Erythroblast (primary cell): ENCODE measurements at regions not wholly inside any gene's neighbourhood (a gene's known extent, or its start where the extent isn't known, plus 50 kb on each side); places are given as distances from the start of the nearest gene placed in this dataset.
"Not testable (repeated sequence)": the region's sequence is repeated elsewhere in the genome, so short reads cannot be mapped to it uniquely, and the experiment has no call there.

Experiments
- DNase-seq, 2 experiments: peaks; one replicate each; lab custom pipeline; 2025; lab: John Stamatoyannopoulos, UW
- GATA1 ChIP-seq: IDR thresholded peaks from 2 replicates; pipeline ENCODE4 v1.6.1; 2011; ENCODE audit warnings: low read depth, mild to moderate bottlenecking, control low read depth, low read length, moderate library complexity
- POLR2A ChIP-seq: IDR thresholded peaks from 2 replicates; pipeline ENCODE4 v1.6.1; 2011; ENCODE audit warnings: mild to moderate bottlenecking, low read length

GRCh38 chr2:18066894-18067293 lies 188.4 kb downstream of the KCNS3 start:
- DNase-seq = no peak
- TF ChIP-seq POLR2A = no peak
- no peak for TF ChIP-seq GATA1

- no peak for DNase-seq
- TF ChIP-seq GATA1 (no peak), POLR2A (no peak)
Measured at GRCh38 chr2:18066066-18066465, 187.6 kb downstream of the KCNS3 start.

- no peak for DNase-seq
- TF ChIP-seq GATA1 (no peak), POLR2A (no peak)
Measured at GRCh38 chr2:18065249-18065648, 186.8 kb downstream of the KCNS3 start.

GRCh38 chr2:18063826-18064470 lies 185.5 kb downstream of the KCNS3 start:
- no peak for DNase-seq
- no peak for TF ChIP-seq GATA1
- no peak for TF ChIP-seq POLR2A

- TF ChIP-seq GATA1 (no peak), POLR2A (no peak)
- DNase-seq = no peak
Measured at GRCh38 chr2:18062892-18063291, 184.4 kb downstream of the KCNS3 start.

GRCh38 chr2:18061717-18062116 lies 183.2 kb downstream of the KCNS3 start:
- no peak for DNase-seq
- TF ChIP-seq POLR2A = no peak
- no peak for TF ChIP-seq GATA1

GRCh38 chr2:18057657-18058056 lies 179.2 kb downstream of the KCNS3 start:
- DNase-seq = no peak
- TF ChIP-seq POLR2A = no peak
- TF ChIP-seq GATA1 = no peak

- no peak for DNase-seq
- TF ChIP-seq POLR2A = no peak
- no peak for TF ChIP-seq GATA1
Measured at GRCh38 chr2:18055290-18055689, 176.8 kb downstream of the KCNS3 start.

- no peak for DNase-seq
- TF ChIP-seq GATA1 = no peak
- no peak for TF ChIP-seq POLR2A
Measured at GRCh38 chr2:18050001-18050400, 171.5 kb downstream of the KCNS3 start.

GRCh38 chr2:18049325-18049724 lies 170.9 kb downstream of the KCNS3 start:
- DNase-seq = no peak
- TF ChIP-seq POLR2A = no peak
- no peak for TF ChIP-seq GATA1

GRCh38 chr2:18047896-18048657 lies 169.6 kb downstream of the KCNS3 start:
- TF ChIP-seq POLR2A (no peak), GATA1 (no peak)
- DNase-seq = no peak

GRCh38 chr2:18047213-18047611 lies 168.7 kb downstream of the KCNS3 start:
- TF ChIP-seq POLR2A (no peak), GATA1 (no peak)
- no peak for DNase-seq

GRCh38 chr2:18046558-18047212 lies 168.2 kb downstream of the KCNS3 start:
- no peak for TF ChIP-seq POLR2A
- TF ChIP-seq GATA1 = no peak
- DNase-seq = no peak

- TF ChIP-seq POLR2A (no peak), GATA1 (no peak)
- DNase-seq = no peak
Measured at GRCh38 chr2:18046017-18046416, 167.6 kb downstream of the KCNS3 start.

GRCh38 chr2:18045230-18045629 lies 166.8 kb downstream of the KCNS3 start:
- TF ChIP-seq POLR2A (no peak), GATA1 (no peak)
- DNase-seq = no peak

- not testable (repeated sequence) for DNase-seq
Measured at GRCh38 chr2:18017381-18017780, 138.9 kb downstream of the KCNS3 start.
